Retinal pigment epithelial cell (primary cell): ENCODE measurements at regions not wholly inside any gene's neighbourhood (a gene's known extent, or its start where the extent isn't known, plus 50 kb on each side); places are given as distances from the start of the nearest gene placed in this dataset.

Experiments used
- DNase-seq: peaks from one replicate; pipeline ENCODE4 v3.0.0-alpha.2; 2010; ENCODE audit warnings: low read depth
- H3K4me3 ChIP-seq: 2 replicates; pipeline ENCODE4 v1.5.1; 2011; ENCODE audit warnings: mild to moderate bottlenecking, low read length, control low read depth, moderate library complexity
- TF ChIP-seq, protein P1 (sequence below): conservative IDR thresholded peaks from 2 replicates; pipeline ENCODE4 v1.5.1; 2011; ENCODE audit warnings: low read depth, low read length, control low read depth, inconsistent platforms

DNA sequence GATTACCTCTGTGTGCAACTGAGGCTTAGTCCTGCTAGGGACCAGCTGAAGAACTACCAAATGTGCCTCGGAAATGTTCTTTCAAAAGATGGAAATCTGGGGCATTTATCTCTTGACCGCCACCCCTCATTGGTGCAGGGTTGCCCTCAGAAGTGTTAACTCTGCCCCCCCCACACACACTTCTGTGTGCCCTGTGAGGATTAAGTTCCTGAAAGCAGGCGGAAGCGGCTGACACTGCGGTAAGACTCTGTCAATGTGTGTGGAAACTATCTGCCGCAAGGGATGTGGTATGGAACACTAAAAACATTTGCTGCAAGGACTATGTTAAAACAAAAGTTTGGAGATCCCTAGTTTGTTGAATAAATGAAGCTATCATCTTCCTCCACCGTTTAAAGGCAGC lies 106.9 kb upstream of the NDP start:
- TF ChIP-seq, protein P1, sequence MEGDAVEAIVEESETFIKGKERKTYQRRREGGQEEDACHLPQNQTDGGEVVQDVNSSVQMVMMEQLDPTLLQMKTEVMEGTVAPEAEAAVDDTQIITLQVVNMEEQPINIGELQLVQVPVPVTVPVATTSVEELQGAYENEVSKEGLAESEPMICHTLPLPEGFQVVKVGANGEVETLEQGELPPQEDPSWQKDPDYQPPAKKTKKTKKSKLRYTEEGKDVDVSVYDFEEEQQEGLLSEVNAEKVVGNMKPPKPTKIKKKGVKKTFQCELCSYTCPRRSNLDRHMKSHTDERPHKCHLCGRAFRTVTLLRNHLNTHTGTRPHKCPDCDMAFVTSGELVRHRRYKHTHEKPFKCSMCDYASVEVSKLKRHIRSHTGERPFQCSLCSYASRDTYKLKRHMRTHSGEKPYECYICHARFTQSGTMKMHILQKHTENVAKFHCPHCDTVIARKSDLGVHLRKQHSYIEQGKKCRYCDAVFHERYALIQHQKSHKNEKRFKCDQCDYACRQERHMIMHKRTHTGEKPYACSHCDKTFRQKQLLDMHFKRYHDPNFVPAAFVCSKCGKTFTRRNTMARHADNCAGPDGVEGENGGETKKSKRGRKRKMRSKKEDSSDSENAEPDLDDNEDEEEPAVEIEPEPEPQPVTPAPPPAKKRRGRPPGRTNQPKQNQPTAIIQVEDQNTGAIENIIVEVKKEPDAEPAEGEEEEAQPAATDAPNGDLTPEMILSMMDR = no peak
- no peak for DNase-seq
- H3K4me3 ChIP-seq = no peak overlapping the region

DNA sequence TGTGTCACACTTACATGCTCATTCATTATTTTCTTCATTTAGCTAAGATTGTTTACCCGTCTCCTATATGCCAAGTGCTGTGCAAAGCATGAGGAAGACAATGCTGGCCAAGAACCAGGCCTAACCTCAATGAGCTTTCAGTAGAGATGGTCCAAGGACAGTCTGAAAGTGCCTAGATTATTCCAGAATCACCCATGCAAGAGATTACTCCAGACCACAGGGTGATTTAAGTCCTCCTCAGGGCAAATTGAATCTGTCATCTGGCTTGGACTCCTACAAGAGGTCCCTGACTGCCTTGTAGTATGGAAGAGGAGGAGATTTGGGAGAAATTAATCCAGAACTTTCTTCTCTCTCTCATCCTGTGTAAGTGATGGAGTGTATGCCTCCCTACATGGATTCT lies 99.4 kb upstream of the NDP start:
- DNase-seq = no peak
- no peak overlapping the region for H3K4me3 ChIP-seq
- TF ChIP-seq, protein P1 = no peak

DNA sequence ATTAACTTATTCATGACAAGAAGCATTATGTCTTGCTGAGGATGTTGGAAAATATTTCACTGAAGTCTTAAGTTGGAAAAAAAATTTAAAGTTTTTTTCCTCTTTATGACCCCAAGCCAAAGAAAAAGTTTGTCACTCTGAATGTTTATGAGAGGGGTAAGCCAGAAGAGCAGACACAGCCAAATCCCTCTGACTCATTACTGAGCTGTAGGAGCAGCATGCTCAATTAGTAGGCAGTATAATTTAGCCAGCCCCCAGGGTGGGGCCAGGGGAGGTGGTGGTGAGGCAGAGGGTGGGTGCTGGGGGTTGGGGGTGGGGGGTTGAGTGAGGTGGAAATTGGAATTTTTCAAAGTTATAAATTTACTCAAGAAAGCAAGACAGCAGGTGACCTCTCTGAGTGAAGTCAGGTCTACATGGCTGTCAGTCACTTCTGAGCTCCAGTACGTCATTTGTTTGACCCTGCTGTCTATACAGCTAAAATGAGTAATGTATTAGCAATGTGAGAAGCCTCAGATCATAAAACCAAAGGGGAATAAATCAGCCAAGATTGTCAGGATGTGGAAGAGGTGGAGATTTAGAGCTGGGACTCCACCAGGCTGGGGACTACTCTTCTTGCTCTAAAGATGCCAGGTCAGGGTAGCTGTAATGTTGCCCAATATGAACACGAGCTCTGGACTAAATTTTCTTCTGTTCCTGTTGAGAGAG lies 98.8 kb upstream of the NDP start:
- TF ChIP-seq, protein P1 = no peak
- H3K4me3 ChIP-seq = no peak overlapping the region
- DNase-seq = peak; percentile 51

DNA sequence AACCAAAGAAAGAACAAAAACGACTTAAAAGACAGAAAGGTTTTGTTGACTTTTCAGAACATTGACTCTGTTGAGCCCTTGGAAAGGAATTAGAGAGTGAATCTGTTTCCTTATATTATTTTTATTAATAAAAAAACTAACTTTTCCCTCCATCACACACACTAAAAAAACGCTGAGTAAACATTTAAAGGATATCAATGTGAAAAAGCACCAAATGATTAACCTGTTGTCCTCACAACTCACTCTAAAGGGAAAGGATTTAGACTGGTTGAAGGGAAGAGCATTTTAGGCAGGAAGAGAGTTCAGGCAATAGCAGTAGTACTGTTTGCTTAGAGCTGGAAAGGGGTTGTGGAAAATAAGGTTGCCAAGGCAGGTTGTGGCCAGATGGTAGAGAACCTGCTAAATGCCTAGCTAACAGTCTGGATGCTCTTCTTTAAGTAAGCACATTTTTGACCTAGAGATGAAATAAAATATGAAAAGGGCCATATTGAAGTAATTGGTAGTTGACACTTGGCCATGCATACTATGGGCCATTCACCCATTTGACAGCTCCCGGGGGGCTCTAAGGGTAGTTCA lies 98.0 kb upstream of the NDP start:
- TF ChIP-seq, protein P1 = no peak
- no peak overlapping the region for H3K4me3 ChIP-seq
- no peak for DNase-seq

DNA sequence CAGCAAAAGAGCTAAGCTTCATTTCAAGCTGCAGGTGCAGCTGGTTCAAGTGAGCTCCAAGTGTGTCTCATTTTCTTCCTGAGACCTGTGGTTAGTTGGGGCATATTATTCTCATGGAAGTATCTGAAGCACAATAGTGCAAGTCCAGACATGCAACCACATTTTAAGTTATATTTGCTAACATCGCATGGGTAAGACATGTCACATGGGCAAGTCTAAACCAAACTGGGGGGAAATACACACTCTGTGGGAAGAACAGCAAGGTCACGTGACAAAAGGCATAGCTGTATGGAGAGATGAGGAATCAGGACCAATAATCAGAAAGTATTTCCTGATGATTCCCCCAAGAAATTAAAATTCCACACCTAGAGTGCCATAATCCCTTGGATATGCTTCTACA lies 94.9 kb upstream of the NDP start:
- TF ChIP-seq, protein P1 = no peak
- no peak overlapping the region for H3K4me3 ChIP-seq
- DNase-seq = no peak

DNA sequence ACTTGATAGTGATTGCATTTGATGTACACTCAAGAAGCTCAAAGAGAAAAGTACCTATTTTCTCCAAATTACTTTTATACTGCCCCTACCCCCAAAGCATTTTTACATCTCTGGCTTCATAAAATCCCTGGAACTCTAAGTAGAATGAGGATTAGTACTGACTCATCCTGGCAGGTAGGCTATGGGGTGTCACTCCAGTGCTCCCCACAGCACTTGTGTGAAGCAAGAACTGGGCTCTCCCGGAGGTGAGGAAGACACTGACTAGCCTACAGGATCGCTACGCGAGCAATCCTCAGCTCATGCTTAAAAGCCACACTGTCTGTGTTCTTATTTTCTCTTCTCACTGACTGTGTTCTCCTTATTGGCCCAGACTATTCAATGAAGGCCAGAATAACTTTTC lies 90.4 kb upstream of the NDP start:
- no peak overlapping the region for H3K4me3 ChIP-seq
- no peak for DNase-seq
- TF ChIP-seq, protein P1 = no peak

DNA sequence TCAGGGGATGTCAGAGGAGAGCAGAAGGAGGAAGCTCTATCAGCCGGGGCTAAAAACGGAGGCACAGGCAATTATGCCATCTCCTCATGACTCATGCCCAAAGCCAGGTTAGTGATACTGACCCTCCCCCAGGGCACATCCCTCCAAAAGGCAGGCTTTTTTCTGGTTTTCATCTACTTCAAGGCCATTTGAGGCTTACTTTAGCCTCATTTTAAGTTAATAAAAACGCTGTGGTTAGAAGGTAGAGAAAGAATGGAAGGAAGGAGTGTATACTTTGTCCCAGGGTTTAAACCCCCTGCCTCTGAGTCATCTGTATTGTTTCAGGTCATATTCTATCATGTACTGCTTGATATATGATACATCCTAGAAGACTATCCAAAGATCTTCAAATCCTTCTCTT lies 89.7 kb upstream of the NDP start:
- TF ChIP-seq, protein P1 = no peak
- DNase-seq = no peak
- H3K4me3 ChIP-seq = no peak overlapping the region
